GM23338 (cell line): ENCODE measurements at regions not wholly inside any gene's neighbourhood (a gene's known extent, or its start where the extent isn't known, plus 50 kb on each side); places are given as distances from the start of the nearest gene placed in this dataset.
A peak's percentile ranks its signal among the peaks of the same experiment; 100 is the strongest.

ENCODE experiments used
- ATAC-seq: fragments of 200-7000 bp; cut with Tn5 transposase; 3 replicates; pipeline ENCODE4 v1.9.1; 2020
- DNase-seq: peaks from one replicate; pipeline ENCODE4 v3.0.0-alpha.2; 2015; ENCODE audit warnings: low spot score
- H2AFZ ChIP-seq: fragments of 200-600 bp; sonication (generic); 2 replicates; pipeline ENCODE4 v1.8.0; 2016; ENCODE audit warnings: antibody characterized with exemption, mild to moderate bottlenecking, moderate library complexity
- H3F3A ChIP-seq: fragments of 200-600 bp; sonication (generic); replicated peaks from 2 replicates; pipeline ENCODE4 v1.8.0; 2017; ENCODE audit warnings: antibody characterized with exemption, mixed run types, low read depth
- H3K27ac ChIP-seq: fragments of 200-600 bp; sonication (generic); 2 replicates; pipeline ENCODE4 v1.6.1; 2016; ENCODE audit warnings: low read depth
- H3K27me3 ChIP-seq: fragments of 200-600 bp; sonication (generic); 2 replicates; pipeline ENCODE4 v1.8.0; 2016; ENCODE audit warnings: mild to moderate bottlenecking, mixed run types, moderate library complexity; ENCODE audit not compliant: insufficient read depth
- H3K36me3 ChIP-seq: fragments of 200-600 bp; sonication (generic); 2 replicates; pipeline ENCODE4 v1.8.0; 2016; ENCODE audit warnings: mild to moderate bottlenecking; ENCODE audit not compliant: insufficient read depth
- H3K4me1 ChIP-seq: fragments of 200-600 bp; sonication (generic); 2 replicates; pipeline ENCODE4 v1.8.0; 2016; ENCODE audit warnings: mild to moderate bottlenecking, moderate library complexity; ENCODE audit not compliant: insufficient read depth
- H3K4me2 ChIP-seq: fragments of 200-600 bp; sonication (generic); 2 replicates; pipeline ENCODE4 v1.7.1; 2017; ENCODE audit warnings: mixed run types
- H3K4me3 ChIP-seq: fragments of 200-600 bp; sonication (generic); 2 replicates; pipeline ENCODE4 v1.6.1; 2016; ENCODE audit warnings: mixed run types
- H3K79me2 ChIP-seq: fragments of 200-600 bp; sonication (generic); replicated peaks from 2 replicates; pipeline ENCODE4 v1.8.0; 2017; ENCODE audit warnings: mild to moderate bottlenecking; ENCODE audit not compliant: insufficient read depth
- H3K9me2 ChIP-seq: fragments of 200-600 bp; sonication (generic); 2 replicates; pipeline ENCODE4 v1.8.0; 2017; ENCODE audit not compliant: insufficient read depth
- H4K20me1 ChIP-seq: fragments of 200-600 bp; sonication (generic); replicated peaks from 2 replicates; pipeline ENCODE4 v1.8.0; 2017; ENCODE audit warnings: mild to moderate bottlenecking; ENCODE audit not compliant: insufficient read depth
- H3K27ac Mint-ChIP-seq: 2 replicates; pipeline ENCODE4 v1.8.0; 2020; ENCODE audit warnings: inconsistent platforms, mild to moderate bottlenecking, moderate library complexity, mixed read lengths
- H3K27me3 Mint-ChIP-seq: 3 replicates; pipeline ENCODE4 v1.8.0; 2022; ENCODE audit warnings: low read depth, mild to moderate bottlenecking, moderate library complexity, mixed read lengths, inconsistent platforms; ENCODE audit not compliant: insufficient read depth, poor library complexity
- H3K36me3 Mint-ChIP-seq: 3 replicates; pipeline ENCODE4 v1.8.0; 2021; ENCODE audit warnings: low read depth, mild to moderate bottlenecking, inconsistent platforms, moderate library complexity, mixed read lengths
- H3K4me1 Mint-ChIP-seq: 3 replicates; pipeline ENCODE4 v1.8.0; 2020; ENCODE audit warnings: mild to moderate bottlenecking, inconsistent platforms, mixed read lengths
- H3K4me3 Mint-ChIP-seq: 3 replicates; pipeline ENCODE4 v1.8.0; 2021; ENCODE audit warnings: moderate library complexity, mild to moderate bottlenecking, inconsistent platforms, mixed read lengths
- H3K9me3 Mint-ChIP-seq: 3 replicates; pipeline ENCODE4 v1.8.0; 2020; ENCODE audit warnings: moderate library complexity, mild to moderate bottlenecking, inconsistent platforms, mixed read lengths
- CREB1 ChIP-seq: fragments of 250-450 bp; sonication (Bioruptor Pico); IDR thresholded peaks from 2 replicates; pipeline ENCODE4 v1.5.0; 2020; ENCODE audit warnings: low read depth, mild to moderate bottlenecking, moderate library complexity
- CTCF ChIP-seq, 2 experiments: fragments of 200-600 bp in 1 of 2; sonication (generic) in 1 of 2; conservative IDR thresholded peaks; 2 replicates each; pipeline versions ENCODE4 v1.5.1 to v1.6.1; 2016 to 2017; ENCODE audit warnings: antibody characterized with exemption in 2 of 2, low read depth in 2 of 2, mild to moderate bottlenecking in 2 of 2, moderate library complexity in 1 of 2
- ETS1 ChIP-seq: IDR thresholded peaks from 2 replicates; pipeline ENCODE4 v1.6.1; 2016; ENCODE audit warnings: antibody characterized with exemption
- EZH2 ChIP-seq: fragments of 200-600 bp; sonication (generic); IDR thresholded peaks from one replicate; pipeline ENCODE4 v1.8.0; 2017; ENCODE audit warnings: antibody characterized with exemption, mild to moderate bottlenecking, low read depth; ENCODE audit not compliant: unreplicated experiment
- NANOG ChIP-seq: IDR thresholded peaks from 2 replicates; pipeline ENCODE4 v1.6.1; 2016; ENCODE audit warnings: antibody characterized with exemption, borderline replicate concordance
- REST ChIP-seq: IDR thresholded peaks from one replicate; pipeline ENCODE4 v1.6.1; 2018; ENCODE audit warnings: antibody characterized with exemption; ENCODE audit not compliant: unreplicated experiment
- ZNF114 ChIP-seq: fragments of 250-450 bp; sonication (Bioruptor Pico); IDR thresholded peaks from 2 replicates; pipeline ENCODE4 v1.5.0; 2020; ENCODE audit warnings: mild to moderate bottlenecking, moderate library complexity
- ZNF462 ChIP-seq: fragments of 250-450 bp; sonication (Bioruptor Pico); IDR thresholded peaks from 2 replicates; pipeline ENCODE4 v1.5.0; 2020; ENCODE audit warnings: mild to moderate bottlenecking, moderate library complexity

GRCh38 chr6:121748376-121748775 lies 312.9 kb downstream of the GJA1 start (continued):
- no peak for TF ChIP-seq ZNF462 (CRISPR knock-in tag)
- TF ChIP-seq NANOG: no peak

- H3K27me3 Mint-ChIP-seq: no peaks in the 10 kb centered on the region
- no peak overlapping the region for H2AFZ ChIP-seq
- H4K20me1 ChIP-seq: no peaks in the 10 kb centered on the region
- H3K36me3 Mint-ChIP-seq: no peaks in the 10 kb centered on the region
- no peaks in the 10 kb centered on the region for H3K4me1 Mint-ChIP-seq
- H3K4me2 ChIP-seq: no peak overlapping the region
- peaks cover 4% of the 10 kb centered on the region; the same call in 1 of the 3 replicates for H3K9me3 Mint-ChIP-seq
- DNase-seq (no peak), ATAC-seq (no peak)
- H3K4me1 ChIP-seq: no peaks in the 10 kb centered on the region
- H3K27ac Mint-ChIP-seq: peak overlapping the region; percentile 22; the same call in 1 of the 2 replicates
- H3K9me2 ChIP-seq: 0 out of 2 replicates have a peak, but pooled peaks cover 5% of the 10 kb centered on the region
- H3K27me3 ChIP-seq: no peaks in the 10 kb centered on the region
- no peaks in the 10 kb centered on the region for H3K36me3 ChIP-seq
- H3K79me2 ChIP-seq: no peaks in the 10 kb centered on the region
- H3F3A ChIP-seq: no peaks in the 10 kb centered on the region
- no peak overlapping the region for H3K4me3 ChIP-seq
- no peak overlapping the region for H3K4me3 Mint-ChIP-seq
- H3K27ac ChIP-seq: no peak overlapping the region
- TF ChIP-seq EZH2 (no peak), CREB1 (CRISPR knock-in tag) (no peak), ZNF114 (CRISPR knock-in tag) (no peak), REST (no peak), ETS1 (no peak), NANOG (no peak), CTCF (conservative IDR thresholded peaks at IDR 0.05; ENCODE audit: low read depth in 2 of 2) (no peak)
Measured at GRCh38 chr6:121748850-121749249, 313.4 kb downstream of the GJA1 start.
